Fibroblast of mammary gland (primary cell): ENCODE measurements at regions not wholly inside any gene's neighbourhood (a gene's known extent, or its start where the extent isn't known, plus 50 kb on each side); places are given as distances from the start of the nearest gene placed in this dataset.

Experiments used
- DNase-seq: peaks from one replicate; pipeline ENCODE4 v3.0.0-alpha.2; 2010; ENCODE audit warnings: low read depth
- H3K4me3 ChIP-seq: 2 replicates; pipeline ENCODE4 v1.5.1; 2011; ENCODE audit warnings: low read depth, mild to moderate bottlenecking, low read length, moderate library complexity; ENCODE audit not compliant: control insufficient read depth
- TF ChIP-seq, protein P1 (sequence below): conservative IDR thresholded peaks from 2 replicates; pipeline ENCODE4 v1.5.1; 2011; ENCODE audit warnings: low read depth, low read length, inconsistent platforms; ENCODE audit not compliant: control insufficient read depth, insufficient read depth

DNA sequence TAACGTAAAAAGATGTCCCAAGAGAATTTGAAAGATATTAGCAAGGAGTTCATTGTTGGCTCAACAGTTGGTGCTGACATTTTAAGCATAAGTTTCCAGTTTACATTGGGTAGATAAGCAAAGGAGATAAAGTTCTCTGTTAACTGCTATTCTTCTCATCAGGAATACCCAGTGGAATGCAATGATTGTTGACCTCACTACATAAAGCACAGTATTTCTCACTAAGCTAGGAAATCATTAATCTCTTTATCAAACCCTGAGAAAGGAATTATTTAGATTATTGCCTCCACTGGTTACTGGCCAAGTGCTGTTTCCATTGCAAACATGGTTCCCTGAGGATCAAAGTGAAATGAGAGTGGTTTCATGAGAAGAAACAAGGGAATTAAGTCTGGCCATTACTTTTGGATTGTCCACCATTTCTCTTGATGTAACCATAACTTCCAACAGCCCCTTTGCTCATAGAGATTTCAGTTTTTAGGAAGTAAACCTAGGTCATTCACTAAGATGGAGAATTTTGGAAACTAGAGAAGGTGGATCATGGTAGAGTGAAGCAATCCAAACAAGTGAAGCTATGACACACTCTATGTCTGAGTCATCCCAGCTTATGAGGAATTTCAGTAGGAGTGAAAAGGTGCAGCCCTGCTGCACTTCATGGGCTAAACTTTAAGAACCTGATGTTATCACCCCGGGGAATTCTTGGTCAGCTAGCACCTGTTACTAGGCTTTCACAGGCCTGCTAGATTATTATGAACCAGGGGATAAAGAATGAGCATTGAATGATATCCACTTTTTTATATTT lies 163.4 kb downstream of the AREG start:
- TF ChIP-seq, protein P1, sequence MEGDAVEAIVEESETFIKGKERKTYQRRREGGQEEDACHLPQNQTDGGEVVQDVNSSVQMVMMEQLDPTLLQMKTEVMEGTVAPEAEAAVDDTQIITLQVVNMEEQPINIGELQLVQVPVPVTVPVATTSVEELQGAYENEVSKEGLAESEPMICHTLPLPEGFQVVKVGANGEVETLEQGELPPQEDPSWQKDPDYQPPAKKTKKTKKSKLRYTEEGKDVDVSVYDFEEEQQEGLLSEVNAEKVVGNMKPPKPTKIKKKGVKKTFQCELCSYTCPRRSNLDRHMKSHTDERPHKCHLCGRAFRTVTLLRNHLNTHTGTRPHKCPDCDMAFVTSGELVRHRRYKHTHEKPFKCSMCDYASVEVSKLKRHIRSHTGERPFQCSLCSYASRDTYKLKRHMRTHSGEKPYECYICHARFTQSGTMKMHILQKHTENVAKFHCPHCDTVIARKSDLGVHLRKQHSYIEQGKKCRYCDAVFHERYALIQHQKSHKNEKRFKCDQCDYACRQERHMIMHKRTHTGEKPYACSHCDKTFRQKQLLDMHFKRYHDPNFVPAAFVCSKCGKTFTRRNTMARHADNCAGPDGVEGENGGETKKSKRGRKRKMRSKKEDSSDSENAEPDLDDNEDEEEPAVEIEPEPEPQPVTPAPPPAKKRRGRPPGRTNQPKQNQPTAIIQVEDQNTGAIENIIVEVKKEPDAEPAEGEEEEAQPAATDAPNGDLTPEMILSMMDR = no peak

DNA sequence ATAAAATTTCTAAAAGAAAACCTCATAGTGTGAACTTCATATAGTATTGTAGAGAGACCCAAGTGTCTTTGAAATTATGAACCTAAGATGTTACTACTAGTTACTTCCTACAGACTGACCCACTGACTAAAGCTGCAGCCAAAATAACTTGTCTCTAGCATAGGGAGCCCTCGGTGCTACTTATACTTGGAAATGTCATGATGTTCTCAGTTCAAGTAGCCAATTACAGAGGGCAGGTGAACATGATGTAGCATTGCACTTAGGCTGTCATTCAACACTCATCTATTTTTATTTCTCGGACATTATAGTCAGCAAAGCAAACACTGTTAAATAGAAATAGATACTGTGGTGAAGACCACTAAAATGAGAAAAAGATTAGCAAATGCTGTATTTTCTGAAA lies 165.6 kb downstream of the AREG start:
- DNase-seq = no peak
- no peak overlapping the region for H3K4me3 ChIP-seq
- TF ChIP-seq, protein P1 = no peak

More for the DNA sequence above, 163.4 kb downstream of the AREG start:
- peak; percentile 82 for DNase-seq
- no peak overlapping the region for H3K4me3 ChIP-seq

DNA sequence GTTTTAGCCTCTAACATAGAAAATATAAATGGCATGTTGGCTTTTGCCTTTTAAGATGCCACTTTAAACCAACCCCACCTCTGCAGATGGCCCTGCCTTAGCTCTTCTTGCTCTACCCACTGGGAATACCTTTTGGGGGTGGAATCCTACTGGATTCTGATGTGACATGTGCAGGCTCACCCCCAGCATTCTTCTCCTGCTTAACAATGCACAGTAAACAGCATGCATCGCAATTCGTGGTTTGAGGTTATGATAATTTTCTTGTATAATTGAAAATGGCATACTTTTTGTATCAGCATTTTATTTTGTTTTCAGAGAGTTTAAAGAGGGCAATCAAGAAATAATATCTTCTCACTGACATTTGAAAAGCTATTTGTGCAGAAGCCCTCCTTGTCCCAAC lies 167.9 kb downstream of the AREG start:
- no peak overlapping the region for H3K4me3 ChIP-seq
- DNase-seq = no peak
- TF ChIP-seq, protein P1 = no peak

DNA sequence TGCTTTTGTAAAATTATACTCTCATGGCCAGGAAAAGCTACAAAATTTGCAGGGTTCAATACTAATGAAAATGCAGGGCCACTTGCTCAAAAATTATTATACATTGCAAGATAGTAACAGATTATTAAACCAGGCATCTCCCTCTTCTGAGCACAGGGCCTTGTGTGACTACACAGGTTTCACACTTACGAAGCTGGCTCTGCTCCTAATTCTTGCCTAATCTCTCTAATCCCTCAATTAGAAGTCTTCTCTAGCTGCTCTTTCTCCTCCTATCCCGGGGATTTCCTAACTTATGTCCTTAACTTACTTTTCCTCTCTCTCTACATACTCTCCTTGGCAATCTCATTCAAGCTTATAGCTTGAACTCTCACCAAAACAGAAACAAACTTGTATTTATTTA lies 168.3 kb downstream of the AREG start:
- DNase-seq = no peak
- H3K4me3 ChIP-seq = no peak overlapping the region
- TF ChIP-seq, protein P1 = no peak

DNA sequence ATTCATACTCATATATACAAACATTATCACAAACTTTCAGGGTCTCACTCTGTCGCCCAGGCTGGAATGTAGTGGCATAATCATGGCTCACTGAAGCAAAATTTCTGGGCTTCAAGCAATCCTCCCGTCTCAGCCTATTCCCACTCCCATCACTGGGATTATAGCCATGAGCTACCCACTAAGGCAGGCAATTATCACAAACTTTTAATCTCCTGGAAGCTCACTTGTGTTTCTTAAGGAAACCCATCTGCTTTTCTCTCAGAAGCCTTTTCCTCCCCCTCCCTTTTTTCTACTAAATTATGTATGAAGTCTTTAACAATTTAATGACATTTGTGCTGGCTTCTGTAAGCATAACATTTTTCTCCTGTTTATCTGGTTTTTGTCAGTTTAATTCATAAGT lies 170.5 kb downstream of the AREG start:
- no peak overlapping the region for H3K4me3 ChIP-seq
- no peak for DNase-seq
- TF ChIP-seq, protein P1 = no peak

DNA sequence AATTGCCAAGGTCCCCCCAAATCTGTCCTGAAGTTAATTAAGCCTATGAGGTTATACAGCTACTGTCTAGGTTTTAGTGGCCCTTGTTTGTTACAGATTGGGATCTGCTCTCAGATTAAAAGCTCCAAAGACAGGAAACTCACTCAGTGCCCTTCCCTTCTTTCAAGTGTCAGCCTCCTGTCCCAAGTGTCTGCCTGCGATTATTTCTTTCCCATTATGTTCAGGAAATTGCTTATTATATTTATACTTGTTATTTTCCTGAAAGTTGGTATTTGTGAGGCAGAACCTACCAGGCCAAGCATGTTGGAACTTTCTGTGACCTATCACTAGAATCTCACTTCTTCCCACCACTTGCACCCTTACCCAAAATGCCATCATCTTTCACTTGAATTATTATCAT lies 173.2 kb downstream of the AREG start:
- DNase-seq = no peak
- TF ChIP-seq, protein P1 = no peak
- no peak overlapping the region for H3K4me3 ChIP-seq
